ENCODE measurements at regions not wholly inside any gene's neighbourhood (a gene's known extent, or its start where the extent isn't known, plus 50 kb on each side); places are given as distances from the start of the nearest gene placed in this dataset.
"Not testable (repeated sequence)": the region's sequence is repeated elsewhere in the genome, so short reads cannot be mapped to it uniquely, and the experiment has no call there.

DNA sequence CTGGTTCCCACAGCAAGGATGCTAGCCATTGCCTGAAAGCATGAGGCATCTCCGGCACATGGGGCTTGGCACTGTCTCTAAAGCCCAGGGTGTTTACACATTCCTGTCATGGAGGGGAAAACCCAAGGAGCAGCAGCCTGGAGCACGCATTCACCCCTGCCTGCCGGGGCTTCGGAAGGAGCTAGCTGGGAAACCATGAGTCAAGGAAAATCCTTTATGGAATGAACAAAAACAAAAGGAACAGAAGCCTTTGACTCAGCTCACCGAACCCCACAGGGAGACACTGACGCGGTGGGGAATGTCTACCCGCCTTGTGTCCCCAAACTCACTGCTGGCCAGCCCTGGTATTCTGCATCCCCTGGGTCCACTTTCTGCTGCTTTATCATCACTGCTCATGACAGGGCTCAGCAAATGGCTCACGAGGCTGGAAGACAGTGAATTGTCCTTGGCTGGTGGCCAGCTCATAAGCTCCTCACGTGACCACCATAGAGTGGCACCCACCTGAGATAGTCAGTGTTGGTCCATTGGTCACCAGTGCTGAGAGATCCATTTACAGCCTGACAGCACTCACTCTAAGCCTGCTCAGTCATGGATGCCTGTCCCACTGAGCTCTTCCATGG, 137.2 kb downstream of the NPIPB11 start:
- TF ChIP-seq POLR2AphosphoS5, POLR2A, EP300 (IDR thresholded peaks at IDR 0.05): not testable (repeated sequence)
- TF ChIP-seq, protein P1, sequence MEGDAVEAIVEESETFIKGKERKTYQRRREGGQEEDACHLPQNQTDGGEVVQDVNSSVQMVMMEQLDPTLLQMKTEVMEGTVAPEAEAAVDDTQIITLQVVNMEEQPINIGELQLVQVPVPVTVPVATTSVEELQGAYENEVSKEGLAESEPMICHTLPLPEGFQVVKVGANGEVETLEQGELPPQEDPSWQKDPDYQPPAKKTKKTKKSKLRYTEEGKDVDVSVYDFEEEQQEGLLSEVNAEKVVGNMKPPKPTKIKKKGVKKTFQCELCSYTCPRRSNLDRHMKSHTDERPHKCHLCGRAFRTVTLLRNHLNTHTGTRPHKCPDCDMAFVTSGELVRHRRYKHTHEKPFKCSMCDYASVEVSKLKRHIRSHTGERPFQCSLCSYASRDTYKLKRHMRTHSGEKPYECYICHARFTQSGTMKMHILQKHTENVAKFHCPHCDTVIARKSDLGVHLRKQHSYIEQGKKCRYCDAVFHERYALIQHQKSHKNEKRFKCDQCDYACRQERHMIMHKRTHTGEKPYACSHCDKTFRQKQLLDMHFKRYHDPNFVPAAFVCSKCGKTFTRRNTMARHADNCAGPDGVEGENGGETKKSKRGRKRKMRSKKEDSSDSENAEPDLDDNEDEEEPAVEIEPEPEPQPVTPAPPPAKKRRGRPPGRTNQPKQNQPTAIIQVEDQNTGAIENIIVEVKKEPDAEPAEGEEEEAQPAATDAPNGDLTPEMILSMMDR (IDR thresholded peaks at IDR 0.05) = not testable (repeated sequence)
